Activated T-cell treated with anti-CD3 and anti-CD28 coated beads for 24 hours (primary cell): ENCODE measurements at regions not wholly inside any gene's neighbourhood (a gene's known extent, or its start where the extent isn't known, plus 50 kb on each side); places are given as distances from the start of the nearest gene placed in this dataset.
"Not testable (repeated sequence)": the region's sequence is repeated elsewhere in the genome, so short reads cannot be mapped to it uniquely, and the experiment has no call there.

Experiments used
- DNase-seq: peaks from one replicate; pipeline ENCODE4 v3.0.0-alpha.2; 2020; ENCODE audit warnings: low read depth

DNA sequence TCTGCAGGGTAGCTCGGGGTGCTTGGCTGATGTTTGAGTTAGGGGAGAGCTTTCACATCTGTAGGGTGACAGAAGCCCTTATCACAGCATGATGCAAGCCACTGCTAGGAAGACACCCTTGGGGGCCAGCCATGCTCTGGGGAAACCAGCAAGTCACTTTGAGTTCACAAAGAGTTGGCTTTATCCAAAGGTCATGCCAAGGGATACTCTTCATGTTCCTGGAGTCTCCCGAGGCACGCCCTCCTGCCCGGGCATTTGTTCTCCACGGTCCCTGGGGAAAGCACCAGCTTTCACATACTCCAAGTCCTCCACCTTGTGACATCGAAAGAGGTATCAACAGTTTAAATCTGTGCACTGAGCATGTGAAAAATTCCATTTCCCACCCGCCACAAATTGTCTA, 227.7 kb downstream of the VAPA start:
- no peak for DNase-seq

DNA sequence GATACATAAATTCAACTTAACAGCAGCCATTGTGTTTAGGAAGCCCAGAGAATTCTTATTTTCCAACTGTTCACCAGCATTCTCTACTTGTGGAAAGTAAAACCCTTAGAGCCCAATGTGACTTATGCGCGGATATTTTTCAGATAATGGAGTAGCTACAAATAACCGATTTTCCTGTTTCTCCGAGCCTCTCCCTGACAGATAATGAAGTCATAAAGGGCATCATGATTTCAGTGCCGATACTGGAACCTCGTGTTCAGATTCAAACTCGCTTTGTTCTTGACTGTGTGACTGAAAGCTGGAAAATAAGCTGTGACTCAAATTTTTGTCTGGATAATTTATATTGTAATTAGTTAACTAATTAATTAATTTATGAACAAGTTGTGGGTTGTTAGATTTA, 228.2 kb downstream of the VAPA start:
- DNase-seq: no peak

DNA sequence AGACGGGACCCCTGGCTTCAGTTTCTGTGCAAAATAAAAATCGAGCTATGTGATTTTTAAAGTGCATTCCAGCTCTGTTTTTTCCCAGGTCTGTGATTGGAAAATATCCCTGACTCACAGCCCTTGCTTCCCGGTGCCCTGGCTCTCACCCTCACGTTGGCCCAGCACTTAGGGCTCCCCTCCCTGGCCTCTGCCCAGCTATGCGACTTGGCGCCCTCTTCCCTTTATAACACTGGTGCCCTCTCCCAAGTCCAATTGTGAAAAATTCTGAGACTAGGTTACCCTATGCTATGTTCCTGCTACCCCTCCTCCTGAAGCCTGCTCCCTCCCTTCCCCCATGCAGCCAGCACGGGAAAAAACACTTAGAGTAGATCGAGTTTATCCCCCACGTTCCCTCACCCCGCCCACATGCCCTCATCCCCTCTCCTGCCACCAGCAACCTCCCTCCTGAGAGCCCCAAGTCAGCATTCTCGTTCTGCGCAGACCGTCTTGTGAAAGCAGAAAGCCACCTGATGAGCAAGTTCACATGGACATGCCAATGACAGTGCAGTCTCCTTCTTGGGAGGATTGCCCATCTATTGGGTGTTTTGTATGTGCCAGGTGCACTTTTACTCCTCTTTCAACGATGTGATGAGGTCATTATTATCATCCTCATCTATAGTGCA, 228.8 kb downstream of the VAPA start:
- DNase-seq: no peak

DNA sequence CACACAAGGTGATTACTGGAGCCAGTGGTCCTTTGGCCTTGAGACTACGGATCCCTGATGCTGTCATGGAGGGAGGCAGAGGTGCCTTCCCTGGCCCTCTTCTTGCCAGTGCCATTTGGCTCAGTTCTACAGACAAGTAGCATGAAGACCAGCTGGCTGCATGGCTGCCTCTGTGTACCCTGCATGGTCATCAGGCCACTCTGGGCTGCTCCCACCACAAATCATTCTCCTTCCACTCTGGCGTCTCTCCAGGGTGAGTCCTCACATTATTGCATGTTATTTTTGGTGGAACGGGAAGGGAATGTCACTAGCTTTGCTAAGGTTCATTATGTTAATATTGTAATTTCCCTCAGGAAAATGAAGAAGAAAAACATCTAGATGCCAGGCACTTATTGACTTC, 229.8 kb downstream of the VAPA start:
- DNase-seq: no peak

DNA sequence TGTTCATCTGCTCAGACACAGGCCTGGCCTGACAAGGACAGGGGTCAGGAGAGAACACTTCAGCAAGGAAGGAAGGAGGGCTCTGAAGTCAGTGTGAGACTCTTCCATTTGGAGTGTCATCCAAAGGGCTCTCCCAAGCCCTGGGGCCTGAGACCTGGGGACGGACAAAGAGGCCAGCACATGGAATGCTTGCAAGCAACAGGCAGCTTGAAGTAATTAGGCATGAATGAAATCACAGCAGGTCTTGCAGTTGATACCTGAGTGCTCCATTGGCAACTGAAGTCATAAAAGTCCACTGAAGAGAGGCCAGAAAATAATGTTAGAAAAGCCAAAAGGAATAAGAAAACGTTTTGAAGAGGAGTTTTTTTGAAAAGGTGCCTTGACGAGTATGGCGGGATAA, 231.7 kb downstream of the VAPA start:
- DNase-seq: no peak

DNA sequence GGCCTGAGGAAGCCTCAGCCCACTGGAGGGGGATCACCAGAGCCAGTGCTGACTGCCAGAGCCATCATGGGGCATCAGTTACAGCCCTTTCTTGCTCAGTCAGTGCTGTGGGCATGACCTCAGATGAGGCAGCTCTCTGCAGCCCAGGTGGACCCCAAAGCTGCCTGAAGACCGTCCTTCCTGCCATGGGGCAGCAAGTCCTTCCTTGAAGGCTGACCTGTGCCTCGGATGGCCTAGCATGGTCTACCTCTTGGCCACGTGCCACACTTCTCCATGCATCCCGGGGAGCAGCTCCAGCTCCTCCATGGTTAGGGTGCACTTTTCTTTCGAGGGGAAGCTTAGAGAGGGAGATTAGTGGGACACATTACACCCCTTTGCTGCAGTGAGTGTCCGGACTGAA, 233.4 kb downstream of the VAPA start:
- no peak for DNase-seq

DNA sequence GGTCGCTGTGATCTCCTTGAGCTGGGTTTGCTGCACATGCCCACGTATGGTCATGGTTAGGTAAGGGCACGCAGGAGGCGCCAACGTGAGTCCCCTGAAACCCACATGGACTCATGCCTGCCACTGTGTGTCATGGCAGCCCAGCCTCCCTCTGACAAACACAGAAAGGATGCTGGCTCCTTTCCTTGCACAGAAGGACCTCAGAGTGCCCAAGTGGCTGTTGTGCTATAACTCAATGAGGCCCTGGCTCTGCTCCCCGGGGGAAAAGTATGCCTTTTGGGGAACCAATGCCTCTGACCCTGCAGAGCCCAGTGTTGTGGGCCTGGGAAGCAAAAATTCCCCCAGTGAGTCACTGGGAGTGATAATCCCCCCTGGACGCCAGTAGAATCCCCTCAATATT, 233.9 kb downstream of the VAPA start:
- no peak for DNase-seq

DNA sequence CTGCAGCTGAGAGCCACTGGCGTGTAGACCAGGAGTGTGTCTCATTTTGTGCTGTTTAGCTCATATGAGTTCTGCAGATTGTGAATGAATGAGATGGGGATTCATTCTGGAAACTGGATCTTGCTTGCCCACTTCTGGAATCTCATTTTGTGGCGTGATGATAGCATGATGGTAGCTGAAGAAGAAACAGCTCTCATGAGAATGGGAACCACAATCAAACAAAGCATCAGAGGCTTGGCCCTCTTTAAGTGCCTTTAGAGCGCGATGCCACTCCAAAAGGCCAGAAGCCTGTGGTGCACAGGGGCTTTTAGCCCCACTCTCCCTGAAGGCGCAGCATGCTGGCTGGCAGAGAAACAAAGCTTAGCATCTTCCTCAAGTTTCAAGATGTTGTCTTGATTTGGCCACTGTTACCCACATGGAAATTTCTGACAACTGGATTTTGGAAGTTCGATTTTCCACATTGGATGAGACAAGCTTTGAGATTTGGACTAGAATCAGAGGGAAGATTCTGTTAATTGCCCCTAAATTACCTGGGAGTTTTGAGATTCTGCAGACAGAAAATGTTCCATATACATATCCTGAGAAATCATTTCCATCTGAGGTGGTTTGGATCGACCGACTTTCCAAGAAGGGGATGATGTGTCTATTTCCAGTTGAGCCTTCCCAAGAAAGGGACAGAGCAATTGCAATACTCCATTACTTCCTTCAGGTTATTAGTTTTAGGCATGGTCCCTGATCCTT, 234.5 kb downstream of the VAPA start:
- no peak for DNase-seq

DNA sequence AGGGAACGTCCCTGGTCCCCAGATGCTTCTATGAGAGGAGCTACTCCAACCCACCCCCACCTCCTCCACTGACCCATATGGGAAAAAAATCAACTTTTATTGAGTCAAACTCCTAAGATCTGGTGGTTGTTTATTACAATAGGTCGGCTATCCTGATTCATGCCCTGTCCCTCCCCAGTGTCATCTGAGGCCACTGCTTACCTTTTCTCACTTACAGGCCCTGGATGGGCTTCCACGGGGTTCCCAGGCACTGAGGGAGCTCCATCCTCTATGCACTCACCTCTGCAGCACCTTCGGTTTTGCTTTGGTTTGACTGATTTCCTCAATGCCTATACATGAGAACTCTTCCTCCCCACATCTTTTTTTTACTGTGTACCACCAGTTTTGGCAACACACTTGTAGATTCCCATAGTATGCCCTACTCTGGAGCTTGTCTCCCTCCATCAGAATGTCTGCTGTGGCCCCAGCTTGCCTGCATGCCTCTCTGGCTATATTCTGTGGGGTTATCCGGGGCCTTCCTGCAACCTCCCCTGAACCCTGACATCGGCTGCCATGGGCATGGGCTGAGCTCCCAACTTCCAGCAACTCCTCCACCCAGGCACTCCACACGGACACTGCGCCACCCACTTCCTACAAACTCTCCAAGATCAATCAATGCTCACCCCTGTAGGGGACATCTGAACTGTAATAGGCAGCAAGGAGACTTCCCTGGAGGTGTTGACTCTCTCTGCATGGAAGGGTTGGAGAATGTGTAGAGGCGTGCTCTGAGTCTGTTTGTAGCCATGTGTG, 236.1 kb downstream of the VAPA start:
- no peak for DNase-seq

DNA sequence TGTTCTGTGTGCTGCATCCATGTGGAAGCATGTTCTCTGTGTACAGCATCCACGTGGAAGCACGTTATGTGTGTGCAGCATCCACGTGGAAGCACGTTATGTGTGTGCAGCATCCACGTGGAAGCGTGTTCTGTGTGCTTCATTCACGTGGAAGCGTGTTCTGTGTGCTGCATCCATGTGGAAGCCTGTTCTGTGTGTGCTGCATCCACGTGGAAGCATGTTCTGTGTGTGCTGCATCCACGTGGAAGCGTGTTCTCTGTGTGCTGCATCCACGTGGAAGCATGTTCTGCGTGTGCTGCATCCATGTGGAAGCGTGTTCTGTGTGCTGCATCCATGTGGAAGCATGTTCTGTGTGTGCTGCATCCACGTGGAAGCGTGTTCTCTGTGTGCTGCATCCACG, 236.8 kb downstream of the VAPA start:
- DNase-seq: not testable (repeated sequence)

DNA sequence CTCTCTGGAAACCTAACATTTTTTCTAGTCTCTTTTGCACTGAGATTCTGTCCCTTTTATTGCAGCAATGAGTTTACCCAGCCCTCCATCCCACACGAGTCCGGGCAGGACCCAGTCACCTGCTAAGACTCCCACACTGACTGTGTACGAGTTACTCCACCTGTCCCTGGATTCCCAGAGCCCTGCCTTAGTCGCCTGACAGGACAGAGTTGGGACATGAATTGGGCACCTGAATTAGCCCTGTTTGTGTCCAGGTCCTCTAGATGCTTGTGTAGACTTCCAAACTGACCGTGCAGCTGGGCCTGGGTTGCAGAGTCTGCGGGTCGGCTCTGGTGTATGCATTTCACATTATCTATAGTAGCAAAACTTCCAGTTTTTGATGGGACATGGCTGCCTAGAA, 238.7 kb downstream of the VAPA start:
- no peak for DNase-seq

DNA sequence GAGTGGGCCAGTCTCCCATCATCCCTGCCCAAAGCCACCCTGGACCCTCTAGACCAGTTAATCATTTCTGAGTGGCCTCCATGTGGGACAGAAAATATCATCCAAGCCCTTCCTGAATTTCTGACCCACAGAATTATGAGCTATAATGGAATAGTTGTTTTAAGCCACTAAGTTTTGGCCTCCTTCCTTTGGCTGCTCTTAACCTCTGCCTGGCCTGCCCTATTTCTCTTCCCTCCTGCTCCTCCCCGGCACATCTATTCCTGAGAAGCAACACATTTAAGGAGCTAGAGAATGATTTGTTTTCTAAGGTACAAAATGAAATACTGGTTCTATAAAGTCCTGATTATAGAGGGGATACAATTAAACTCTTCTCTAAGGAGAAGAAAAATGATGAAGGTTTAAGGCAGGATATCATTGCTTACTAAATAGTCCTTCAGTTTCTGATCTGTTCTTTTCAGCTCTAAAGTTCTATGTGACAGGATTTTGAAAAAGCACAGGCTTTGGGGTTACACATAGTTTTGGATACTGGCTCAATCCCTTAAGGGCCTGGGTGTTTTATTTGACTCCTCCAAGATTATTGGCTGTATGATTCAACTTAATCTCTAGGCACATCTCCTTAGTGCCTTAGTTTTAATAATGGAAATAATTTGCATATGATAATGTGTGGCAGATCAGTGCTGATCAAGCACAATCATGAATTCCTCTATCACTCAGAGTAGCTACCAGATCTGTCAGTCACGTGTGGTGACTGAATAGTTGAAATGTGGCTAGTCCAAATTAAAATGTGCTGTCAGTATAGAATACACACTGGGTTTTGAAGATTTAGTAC, 240.3 kb downstream of the VAPA start:
- DNase-seq: no peak

DNA sequence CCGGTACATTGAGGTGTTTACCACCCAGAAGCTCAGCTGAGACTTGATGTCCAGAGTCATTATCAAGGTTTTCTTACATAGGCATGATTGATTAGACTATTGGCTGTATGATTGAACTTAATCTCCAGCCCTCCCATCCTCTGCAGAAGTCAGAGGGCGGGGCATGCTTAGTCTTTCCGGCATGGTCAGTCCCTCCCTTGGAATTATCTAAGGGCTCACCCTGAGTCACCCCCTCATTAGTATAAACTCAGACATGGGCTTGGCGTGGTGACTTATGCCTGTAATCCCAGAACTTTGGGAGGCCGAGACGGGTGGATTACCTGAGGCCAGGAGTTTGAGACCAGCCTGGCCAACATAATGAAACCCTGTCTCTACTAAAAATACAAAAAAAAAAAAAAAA, 243.9 kb downstream of the VAPA start:
- no peak for DNase-seq

DNA sequence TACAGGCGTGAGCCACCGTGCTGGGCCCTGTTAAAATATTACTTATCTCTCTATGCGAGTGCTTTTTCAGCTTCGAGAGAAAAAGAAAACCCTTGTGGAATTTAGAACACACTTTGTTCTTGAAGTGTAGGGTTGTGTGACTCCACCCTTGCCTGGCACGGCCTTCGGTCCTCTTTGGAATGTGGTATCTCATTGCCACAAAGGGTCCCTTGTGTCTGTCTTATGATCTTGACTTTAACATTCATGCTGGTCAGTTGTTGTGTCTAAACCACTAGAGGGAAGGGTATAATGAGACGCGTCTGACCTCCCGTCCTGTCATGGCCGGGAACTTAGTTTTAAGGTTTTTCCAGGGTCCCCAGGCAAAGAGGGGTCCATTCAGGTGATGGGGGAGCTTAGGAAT, 246.4 kb downstream of the VAPA start:
- DNase-seq: no peak

DNA sequence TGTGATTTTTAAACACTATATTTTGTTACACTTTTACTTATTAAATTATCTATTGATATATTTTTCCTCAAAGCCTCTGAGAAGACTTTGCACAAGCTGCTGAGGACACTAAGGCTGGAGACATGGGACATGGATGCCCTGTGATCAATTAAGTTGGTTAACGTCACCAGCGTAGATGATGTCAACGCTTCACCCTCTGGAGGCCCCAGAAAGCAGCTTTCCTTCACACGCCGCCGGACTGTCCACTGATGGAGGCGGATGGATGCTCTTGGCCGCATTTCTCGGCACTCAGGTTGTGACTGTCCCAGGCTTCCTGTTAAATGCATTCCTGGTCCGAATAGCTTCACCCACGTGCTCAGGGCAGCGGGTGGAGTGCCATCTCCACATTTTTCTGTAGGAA, 247.5 kb downstream of the VAPA start:
- no peak for DNase-seq

DNA sequence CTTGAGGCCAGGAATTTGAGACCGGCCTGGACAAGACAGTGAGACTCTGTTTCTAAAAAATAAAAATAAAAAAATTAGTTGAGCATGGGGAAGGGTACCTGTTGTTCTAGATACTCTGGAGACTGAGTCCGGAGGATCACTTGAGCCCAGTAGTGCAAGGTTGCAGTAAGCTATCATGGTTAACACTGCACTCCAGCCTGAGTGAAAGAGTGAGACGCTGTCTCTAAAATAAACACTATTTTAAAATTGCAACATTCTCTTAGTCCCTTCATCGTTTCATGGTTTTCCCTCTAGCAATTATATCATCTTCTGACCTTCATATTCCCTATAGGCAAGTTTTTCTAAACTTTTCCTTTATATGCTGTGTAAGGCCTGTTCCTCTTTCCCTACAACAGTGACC, 248.5 kb downstream of the VAPA start:
- DNase-seq: no peak

DNA sequence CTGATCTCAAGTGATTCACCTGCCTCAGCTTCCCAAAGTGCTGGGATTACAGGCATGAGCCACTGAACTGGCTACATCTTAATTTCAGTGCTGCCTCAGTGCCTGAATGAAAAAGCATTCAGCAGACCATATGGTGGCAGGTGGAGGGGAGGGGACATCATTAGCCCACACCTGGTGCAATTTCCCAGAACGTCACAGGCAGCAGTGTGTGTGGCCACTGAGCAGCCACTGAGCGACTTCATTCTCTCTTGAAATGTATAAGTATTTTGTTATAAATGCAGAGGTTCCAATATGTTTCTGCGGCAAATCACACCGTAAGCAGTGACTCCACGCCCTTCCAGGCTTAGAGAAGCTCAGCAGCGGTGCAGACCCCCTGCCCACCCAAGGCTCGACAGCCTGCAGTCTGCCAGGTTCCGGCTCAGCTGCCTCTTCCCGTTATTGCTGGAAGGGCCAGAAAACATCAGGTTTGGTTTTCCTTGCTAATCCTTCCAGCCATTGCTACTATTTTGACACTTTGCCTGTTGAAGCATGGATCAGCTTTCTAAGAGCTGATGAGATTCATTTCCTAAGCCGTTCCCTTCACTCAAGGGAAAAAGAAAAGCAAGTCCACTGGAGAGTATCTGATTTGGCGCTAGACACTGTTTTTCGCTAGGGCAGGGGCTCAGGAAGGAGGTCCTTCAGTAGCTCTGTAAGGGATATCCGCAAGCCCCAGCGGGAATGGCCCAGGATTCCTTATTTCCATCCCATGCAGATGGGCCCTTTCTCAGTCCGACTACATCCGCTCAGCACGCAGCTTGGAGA, 250.7 kb downstream of the VAPA start:
- no peak for DNase-seq

DNA sequence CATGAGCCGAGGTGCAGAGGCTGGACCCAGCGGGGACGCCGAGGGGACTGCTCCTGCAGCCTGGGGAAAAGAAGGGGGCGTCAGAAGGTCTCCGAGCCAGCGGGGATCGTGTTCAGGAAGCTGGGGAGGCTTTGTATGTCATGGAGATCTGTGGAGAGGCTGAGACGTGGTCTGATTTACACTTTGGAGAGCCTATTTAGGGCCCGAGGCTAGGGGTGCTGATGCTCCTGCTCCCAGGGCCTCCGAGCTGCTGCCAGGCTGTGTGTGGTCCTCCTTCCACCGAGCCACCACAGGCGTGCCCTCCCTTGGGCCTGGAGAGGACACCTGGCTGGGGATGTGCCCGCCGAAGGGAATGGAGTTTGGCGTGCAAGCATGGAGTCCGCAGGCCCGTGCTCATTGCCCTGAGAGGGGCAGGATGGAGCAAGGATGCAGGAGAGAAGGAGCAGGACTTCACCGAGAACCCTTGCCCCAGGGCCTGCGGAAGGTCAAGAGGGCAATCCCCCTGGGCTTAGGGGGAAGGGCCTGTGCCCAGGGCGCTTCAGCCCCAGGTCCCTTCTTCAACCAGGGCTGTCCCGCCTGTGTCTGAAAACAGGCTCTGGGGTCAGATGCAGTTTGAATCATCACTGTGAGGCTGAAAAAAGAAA, 252.5 kb downstream of the VAPA start:
- DNase-seq: no peak

DNA sequence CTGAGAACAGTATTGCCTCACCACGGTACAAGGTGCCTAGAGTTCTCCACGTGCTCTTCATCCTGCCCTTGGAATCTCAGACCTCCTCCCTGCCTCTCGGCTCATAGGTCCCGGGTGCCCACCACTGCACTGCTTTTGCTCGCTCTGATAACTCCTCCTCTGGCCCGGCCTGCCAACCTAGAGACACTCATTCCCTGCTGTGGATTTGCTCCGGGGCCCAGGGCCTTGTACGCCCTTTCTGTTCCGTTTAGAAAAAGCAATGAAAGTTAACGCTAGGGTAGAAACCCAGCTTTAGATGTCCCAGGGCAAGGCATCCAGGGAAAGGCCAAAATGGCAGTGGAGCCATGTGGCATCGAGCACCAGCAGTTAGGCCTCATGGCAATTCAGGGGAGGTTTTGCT, 253.9 kb downstream of the VAPA start:
- DNase-seq: no peak

DNA sequence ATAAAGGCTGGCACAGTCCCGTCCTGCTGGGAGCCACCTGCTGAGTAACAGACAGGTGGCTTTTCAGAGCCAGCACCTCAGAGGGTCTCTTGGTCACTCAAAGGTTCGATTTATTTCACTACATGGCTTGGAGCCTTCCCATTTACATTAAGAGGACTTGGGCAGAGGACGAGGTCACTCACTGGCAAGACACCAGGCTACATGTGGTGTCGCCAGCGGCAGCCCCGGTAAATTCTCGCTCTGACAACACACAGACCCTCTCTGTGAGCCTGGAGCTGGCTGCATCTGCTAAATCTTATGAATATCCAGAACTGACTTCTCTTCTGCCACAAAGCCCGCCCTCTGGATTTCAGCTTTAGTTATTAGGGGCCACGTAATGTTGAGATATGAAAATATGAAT, 254.7 kb downstream of the VAPA start:
- DNase-seq: no peak

DNA sequence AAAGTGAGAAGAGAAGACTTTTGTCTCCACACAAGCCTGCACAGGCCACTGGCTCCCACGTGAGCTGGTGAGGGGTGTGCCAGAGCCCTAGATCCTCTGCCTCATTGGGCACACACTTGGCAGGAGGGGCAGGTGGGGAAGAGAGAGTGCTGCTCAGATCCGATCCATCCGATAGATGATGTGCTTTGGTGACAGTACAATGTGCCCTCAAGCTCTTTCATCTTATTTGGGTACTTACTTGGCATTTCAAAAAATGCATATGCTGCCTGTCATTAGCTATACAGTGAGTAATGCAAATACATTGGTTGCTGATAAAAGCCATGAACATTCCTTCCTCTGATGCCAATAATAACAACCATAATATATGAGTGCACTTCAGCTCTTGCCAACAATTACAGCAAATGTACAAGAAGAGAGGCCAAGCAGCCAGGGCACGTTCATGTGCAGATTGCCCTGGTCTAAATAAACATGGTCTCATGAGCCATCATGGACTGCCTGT, 255.3 kb downstream of the VAPA start:
- no peak for DNase-seq
